Fibroblast of lung (primary cell): ENCODE measurements at regions not wholly inside any gene's neighbourhood (a gene's known extent, or its start where the extent isn't known, plus 50 kb on each side); places are given as distances from the start of the nearest gene placed in this dataset.

Source experiments
- DNase-seq, 2 donors: peaks; one replicate each; pipeline versions ENCODE4 v3.0.0 to v3.0.0-alpha.2; 2010; ENCODE audit warnings: low read depth in 2 of 2
- H2AFZ ChIP-seq: 2 replicates; pipeline ENCODE4 v1.5.1; 2012; ENCODE audit warnings: low read length, control low read depth, inconsistent platforms
- H3K27ac ChIP-seq: 2 replicates; pipeline ENCODE4 v1.5.1; 2011; ENCODE audit warnings: low read length, control low read depth; ENCODE audit not compliant: insufficient read depth
- H3K27me3 ChIP-seq: 2 replicates; pipeline ENCODE4 v1.5.1; 2011; ENCODE audit warnings: mild to moderate bottlenecking, low read length; ENCODE audit not compliant: control insufficient read depth, insufficient read depth
- H3K36me3 ChIP-seq: 2 replicates; pipeline ENCODE4 v1.5.1; 2011; ENCODE audit warnings: low read length; ENCODE audit not compliant: control insufficient read depth, insufficient read depth
- H3K4me1 ChIP-seq: 2 replicates; pipeline ENCODE4 v1.5.1; 2011; ENCODE audit warnings: low read length; ENCODE audit not compliant: control insufficient read depth, insufficient read depth; ENCODE audit errors: extremely low read depth
- H3K4me2 ChIP-seq: 2 replicates; pipeline ENCODE4 v1.5.1; 2011; ENCODE audit warnings: low read length, control low read depth; ENCODE audit not compliant: insufficient read depth; ENCODE audit errors: extremely low read depth
- H3K4me3 ChIP-seq, 4 experiments: fragments of 200-600 bp in 1 of 4; sonication (generic) in 1 of 4; replicated peaks in 1 of 4; 2 replicates each; pipeline ENCODE4 v1.5.1; 2011 to 2016; ENCODE audit warnings: low read length in 4 of 4, low read depth in 3 of 4, mild to moderate bottlenecking in 3 of 4, control low read depth in 2 of 4, inconsistent platforms in 1 of 4, mixed read lengths in 1 of 4; ENCODE audit not compliant: insufficient read depth in 1 of 4; ENCODE audit errors: control extremely low read depth in 1 of 4
- H3K79me2 ChIP-seq: 2 replicates; pipeline ENCODE4 v1.5.1; 2012; ENCODE audit warnings: mild to moderate bottlenecking, low read length, inconsistent platforms; ENCODE audit not compliant: control insufficient read depth, insufficient read depth
- H3K9ac ChIP-seq: 2 replicates; pipeline ENCODE4 v1.5.1; 2011; ENCODE audit warnings: mild to moderate bottlenecking, low read length, control low read depth; ENCODE audit not compliant: insufficient read depth
- H3K9me3 ChIP-seq: 2 replicates; pipeline ENCODE4 v1.5.1; 2012; ENCODE audit warnings: low read depth, low read length; ENCODE audit not compliant: control insufficient read depth, insufficient read depth
- H4K20me1 ChIP-seq: 2 replicates; pipeline ENCODE4 v1.5.1; 2011; ENCODE audit warnings: low read length; ENCODE audit not compliant: control insufficient read depth, insufficient read depth; ENCODE audit errors: extremely low read depth
- CTCF ChIP-seq, 2 donors: IDR thresholded peaks in 1 of 2; conservative IDR thresholded peaks in 1 of 2; 1 replicate in 1 of 2; 2 replicates in 1 of 2; pipeline ENCODE4 v1.5.1; 2011 to 2012; ENCODE audit warnings: low read length in 2 of 2, control low read depth in 1 of 2, inconsistent platforms in 1 of 2, low read depth in 1 of 2, mild to moderate bottlenecking in 1 of 2
- EZH2 ChIP-seq: IDR thresholded peaks from 2 replicates; pipeline ENCODE4 v1.5.1; 2012; ENCODE audit warnings: low read length, control low read depth, mild to moderate bottlenecking; ENCODE audit errors: missing control alignments

GRCh38 chr1:4408380-4408779 is 246.0 kb upstream of the AJAP1 start:
- no peaks in the 10 kb centered on the region for H3K79me2 ChIP-seq
- no peaks in the 10 kb centered on the region for H3K9me3 ChIP-seq

GRCh38 chr1:4411862-4412261 is 242.5 kb upstream of the AJAP1 start:
- Histone ChIP-seq H3K4me1 (no peaks in the 10 kb centered on the region), H3K4me2 (no peak overlapping the region), H3K9ac (no peak overlapping the region), H3K27me3 (no peaks in the 10 kb centered on the region), H3K4me3 (no peak overlapping the region), H3K79me2 (no peaks in the 10 kb centered on the region), H3K36me3 (no peaks in the 10 kb centered on the region), H4K20me1 (no peaks in the 10 kb centered on the region), H3K27ac (no peak overlapping the region), H3K9me3 (no peaks in the 10 kb centered on the region), H2AFZ (no peak overlapping the region)
- no peak for DNase-seq
- TF ChIP-seq EZH2: no peak
- no peak for TF ChIP-seq CTCF (conservative IDR thresholded peaks at IDR 0.05 in 1 of 2, IDR thresholded peaks at IDR 0.05 in 1 of 2; ENCODE audit: low read depth in 1 of 2, low read length in 2 of 2)

More at GRCh38 chr1:4408380-4408779, 246.0 kb upstream of the AJAP1 start:
- no peaks in the 10 kb centered on the region for H3K4me1 ChIP-seq
- no peak for DNase-seq
- TF ChIP-seq CTCF (conservative IDR thresholded peaks at IDR 0.05 in 1 of 2, IDR thresholded peaks at IDR 0.05 in 1 of 2; ENCODE audit: low read depth in 1 of 2, low read length in 2 of 2) (no peak), EZH2 (no peak)
- H4K20me1 ChIP-seq: no peaks in the 10 kb centered on the region
- H2AFZ ChIP-seq: no peak overlapping the region
- no peak overlapping the region for H3K9ac ChIP-seq
- no peaks in the 10 kb centered on the region for H3K27me3 ChIP-seq
- H3K4me3 ChIP-seq: no peak overlapping the region
- H3K36me3 ChIP-seq: no peaks in the 10 kb centered on the region
- H3K27ac ChIP-seq: no peak overlapping the region
- H3K4me2 ChIP-seq: no peak overlapping the region

- H3K9me3 ChIP-seq: no peaks in the 10 kb centered on the region
- H4K20me1 ChIP-seq: no peaks in the 10 kb centered on the region
- H3K4me2 ChIP-seq: no peak overlapping the region
- H2AFZ ChIP-seq: no peak overlapping the region
- DNase-seq: no peak
- no peaks in the 10 kb centered on the region for H3K4me1 ChIP-seq
- H3K4me3 ChIP-seq: no peak overlapping the region
- no peaks in the 10 kb centered on the region for H3K79me2 ChIP-seq
- no peaks in the 10 kb centered on the region for H3K27me3 ChIP-seq
- H3K27ac ChIP-seq: no peak overlapping the region
- TF ChIP-seq EZH2: no peak
- TF ChIP-seq CTCF (conservative IDR thresholded peaks at IDR 0.05 in 1 of 2, IDR thresholded peaks at IDR 0.05 in 1 of 2; ENCODE audit: low read depth in 1 of 2, low read length in 2 of 2): no peak
- H3K9ac ChIP-seq: no peak overlapping the region
- H3K36me3 ChIP-seq: no peaks in the 10 kb centered on the region
These were observed 238.9 kb upstream of the AJAP1 start for GRCh38 chr1:4415476-4415875.
